GM12878 (cell line): ENCODE measurements at regions not wholly inside any gene's neighbourhood (a gene's known extent, or its start where the extent isn't known, plus 50 kb on each side); places are given as distances from the start of the nearest gene placed in this dataset.

Source experiments
- ATAC-seq: fragments of 200-7000 bp; cut with Tn5 transposase; 3 replicates; pipeline ENCODE4 v1.9.1; 2020; ENCODE audit warnings: mild to moderate bottlenecking, moderate library complexity
- BruUV-seq: library from RNA; stranded (reverse); fragments of 400-500 nt; replicated peaks from 2 replicates; lab custom pipeline; 2021; lab: Mats Ljungman, UMichigan
- CTCF ChIA-PET: fragments of 300-600 bp; sonication (Branson Sonifier 250); formaldehyde crosslinking; extraction: SDS; loops from one replicate; lab custom pipeline; 2021; ENCODE audit warnings: inconsistent platforms; lab: Yijun Ruan, JAX
- POLR2A ChIA-PET: fragments of 350-600 bp; formaldehyde crosslinking; extraction: SDS; loops from one replicate; lab custom pipeline; 2021; ENCODE audit warnings: inconsistent platforms; lab: Charles Lee
- RAD21 ChIA-PET: fragments of 300-600 bp; sonication (Branson Sonifier 250); formaldehyde crosslinking; loops from one replicate; lab custom pipeline; 2023; ENCODE audit warnings: antibody characterized with exemption; ENCODE audit not compliant: unreplicated experiment; lab: Charles Lee
- SMC1A ChIA-PET: fragments of 300-600 bp; sonication (Branson Sonifier 250); formaldehyde crosslinking; loops from one replicate; lab custom pipeline; 2023; ENCODE audit not compliant: unreplicated experiment, uncharacterized antibody; lab: Charles Lee
- DNase-seq: peaks from one replicate; pipeline ENCODE4 v3.0.0-alpha.2; 2011; ENCODE audit warnings: low read depth, low spot score
- FAIRE-seq: peaks from 3 replicates; lab custom pipeline; 2011; peaks lifted over from hg19 to GRCh38; lab: Jason Lieb, UNC
- H2AFZ ChIP-seq: 2 replicates; pipeline ENCODE4 v1.6.0; 2011; ENCODE audit warnings: low read depth, low read length, control low read depth; ENCODE audit not compliant: control insufficient read depth
- H3K27ac ChIP-seq: 2 replicates; pipeline ENCODE4 v1.5.1; 2011; ENCODE audit warnings: control low read depth; ENCODE audit not compliant: control insufficient read depth, insufficient read depth
- H3K27me3 ChIP-seq, 2 experiments: replicated peaks in 1 of 2; 2 replicates each; pipeline versions ENCODE4 v1.6.0 to v1.6.1; 2011; ENCODE audit warnings: low read length in 1 of 2; ENCODE audit not compliant: control insufficient read depth in 2 of 2, insufficient read depth in 2 of 2
- H3K36me3 ChIP-seq, 2 experiments: 2 replicates each; pipeline ENCODE4 v1.5.1; 2011; ENCODE audit warnings: low read length in 1 of 2; ENCODE audit not compliant: control insufficient read depth in 2 of 2, insufficient read depth in 2 of 2
- H3K4me1 ChIP-seq: 2 replicates; pipeline ENCODE4 v1.6.1; 2011; ENCODE audit warnings: mild to moderate bottlenecking, low read length, moderate library complexity, mixed read lengths; ENCODE audit not compliant: control insufficient read depth, insufficient read depth
- H3K4me2 ChIP-seq: 2 replicates; pipeline ENCODE4 v1.6.0; 2011; ENCODE audit warnings: control low read depth; ENCODE audit not compliant: control insufficient read depth, insufficient read depth
- H3K4me3 ChIP-seq: fragments of 200-600 bp; sonication (generic); 2 replicates; pipeline ENCODE4 v1.5.1; 2016
- H3K79me2 ChIP-seq: 2 replicates; pipeline ENCODE4 v1.6.0; 2011; ENCODE audit warnings: low read length; ENCODE audit not compliant: control insufficient read depth, insufficient read depth
- H3K9ac ChIP-seq: 2 replicates; pipeline ENCODE4 v1.8.0; 2011; ENCODE audit warnings: low read length, control low read depth, mixed read lengths; ENCODE audit not compliant: control insufficient read depth, insufficient read depth
- H3K9me3 ChIP-seq: replicated peaks from 3 replicates; pipeline ENCODE4 v1.5.1; 2011; ENCODE audit warnings: mild to moderate bottlenecking, low read length; ENCODE audit not compliant: control insufficient read depth, insufficient read depth
- H4K20me1 ChIP-seq: 2 replicates; pipeline ENCODE4 v1.6.0; 2011; ENCODE audit not compliant: control insufficient read depth, insufficient read depth
- CHD2 ChIP-seq: IDR thresholded peaks from 2 replicates; pipeline ENCODE4 v1.6.1; 2011; ENCODE audit warnings: low read depth, low read length, improper control_type of control experiment, borderline replicate concordance
- DPF2 ChIP-seq: fragments of 450-650 bp; IDR thresholded peaks from 2 replicates; pipeline ENCODE4 v1.6.1; 2017; ENCODE audit warnings: mild to moderate bottlenecking
- KDM1A ChIP-seq: fragments of 200-600 bp; sonication (generic); IDR thresholded peaks from 2 replicates; pipeline ENCODE4 v1.6.1; 2016; ENCODE audit warnings: borderline replicate concordance
- NFXL1 ChIP-seq: fragments of 450-650 bp; IDR thresholded peaks from 2 replicates; pipeline ENCODE4 v1.6.1; 2017; ENCODE audit warnings: antibody characterized with exemption, mild to moderate bottlenecking, borderline replicate concordance
- RCOR1 ChIP-seq: conservative IDR thresholded peaks from 2 replicates; pipeline ENCODE4 v1.6.1; 2012; ENCODE audit warnings: low read depth, low read length, improper control_type of control experiment
- SP1 ChIP-seq: IDR thresholded peaks from one replicate; pipeline ENCODE4 v1.6.1; 2011; ENCODE audit warnings: low read depth, low read length
- STAT1 ChIP-seq: fragments of 450-650 bp; conservative IDR thresholded peaks from 2 replicates; pipeline ENCODE4 v1.6.1; 2014; ENCODE audit warnings: antibody characterized with exemption, mild to moderate bottlenecking
- TBL1XR1 ChIP-seq: IDR thresholded peaks from 2 replicates; pipeline ENCODE4 v1.6.1; 2012; ENCODE audit warnings: low read depth, low read length, improper control_type of control experiment
- ZBTB11 ChIP-seq: fragments of 450-650 bp; formaldehyde crosslinking; IDR thresholded peaks from 2 replicates; pipeline ENCODE4 v1.5.0; 2022; ENCODE audit warnings: mild to moderate bottlenecking, missing genetic modification characterization
- WGBS: methylation state at CpG from one replicate; pipeline ENCODE4 v1.1.6; 2016; ENCODE audit warnings: low lambda C conversion rate; ENCODE audit not compliant: insufficient replicate concordance, insufficient coverage; ENCODE audit errors: missing lambda C conversion rate; 5-methylcytosine and 5-hydroxymethylcytosine counted together
- in situ Hi-C: fragments of 300-500 bp; cut with MboI; formaldehyde crosslinking; loops from 9 replicates; pipeline ENCODE4 v1.14.3; 2018; ENCODE audit warnings: mixed read lengths
- intact Hi-C: fragments of 100-400 bp; cut with micrococcal nuclease; formaldehyde crosslinking; loops from one replicate; pipeline ENCODE4 v1.14.2; 2022; ENCODE audit not compliant: unreplicated experiment

- 0 out of 4 replicates have a peak, but pooled peaks cover 0 to 1% of the 10 kb centered on the region in 2 experiments for H3K27me3 ChIP-seq
- no peaks in the 10 kb centered on the region; the same call in 1 of the 3 replicates for H3K9me3 ChIP-seq
- TF ChIP-seq NFXL1: no peak
- TF ChIP-seq KDM1A: no peak
- TF ChIP-seq SP1: no peak
- TF ChIP-seq STAT1: no peak
- TF ChIP-seq CHD2: no peak
- TF ChIP-seq RCOR1: no peak
- TF ChIP-seq TBL1XR1: no peak
- TF ChIP-seq ZBTB11 (CRISPR knock-in tag): no peak
- TF ChIP-seq DPF2: no peak
- POLR2A ChIA-PET: interaction anchor here (0.9 kb wide), 1 partner anchor 19 kb away, joined by 4 read pairs; no protein-coding TSS in a partner anchor
- H3K27ac ChIP-seq: no peak overlapping the region
- FAIRE-seq (no peak), DNase-seq (no peak), ATAC-seq (no peak)
- BruUV-seq: no TSS peak
- intact Hi-C loops: no loop called here
- H2AFZ ChIP-seq: no peak overlapping the region
- in situ Hi-C loops: no loop called here
- H3K36me3 ChIP-seq: no peaks in the 10 kb centered on the region
- RAD21 ChIA-PET: no interaction called here
- SMC1A ChIA-PET: interaction anchor here (0.7 to 1.8 kb wide), 2 partner anchors 29 to 97 kb away, joined by 3 to 5 read pairs; no protein-coding TSS in a partner anchor
- no peak overlapping the region for H3K4me2 ChIP-seq
- no peaks in the 10 kb centered on the region for H4K20me1 ChIP-seq
- no peak overlapping the region for H3K9ac ChIP-seq
- no peak overlapping the region for H3K4me3 ChIP-seq
- H3K79me2 ChIP-seq: no peaks in the 10 kb centered on the region
- no peaks in the 10 kb centered on the region for H3K4me1 ChIP-seq
- WGBS: 50% methylated on average over 2 of the region's 2 CpGs
- CTCF ChIA-PET: interaction anchor here (1.3 kb wide), 1 partner anchor 30 kb away, joined by 3 read pairs; no protein-coding TSS in a partner anchor
These were observed 78.9 kb upstream of the LMO4 start for GRCh38 chr1:87249803-87250202.
